NCI-H345 treated with DMSO at 0.1 percent for 48 hours (cell line): ENCODE measurements at regions not wholly inside any gene's neighbourhood (a gene's known extent, or its start where the extent isn't known, plus 50 kb on each side); places are given as distances from the start of the nearest gene placed in this dataset.

Source experiments
- DNase-seq: peaks from one replicate; lab custom pipeline; 2025; ENCODE audit not compliant: unreplicated experiment; lab: John Stamatoyannopoulos, UW

- peak; percentile 39 for DNase-seq
Measured at GRCh38 chr1:14094611-14095400, 394.8 kb downstream of the PRDM2 start.

DNA sequence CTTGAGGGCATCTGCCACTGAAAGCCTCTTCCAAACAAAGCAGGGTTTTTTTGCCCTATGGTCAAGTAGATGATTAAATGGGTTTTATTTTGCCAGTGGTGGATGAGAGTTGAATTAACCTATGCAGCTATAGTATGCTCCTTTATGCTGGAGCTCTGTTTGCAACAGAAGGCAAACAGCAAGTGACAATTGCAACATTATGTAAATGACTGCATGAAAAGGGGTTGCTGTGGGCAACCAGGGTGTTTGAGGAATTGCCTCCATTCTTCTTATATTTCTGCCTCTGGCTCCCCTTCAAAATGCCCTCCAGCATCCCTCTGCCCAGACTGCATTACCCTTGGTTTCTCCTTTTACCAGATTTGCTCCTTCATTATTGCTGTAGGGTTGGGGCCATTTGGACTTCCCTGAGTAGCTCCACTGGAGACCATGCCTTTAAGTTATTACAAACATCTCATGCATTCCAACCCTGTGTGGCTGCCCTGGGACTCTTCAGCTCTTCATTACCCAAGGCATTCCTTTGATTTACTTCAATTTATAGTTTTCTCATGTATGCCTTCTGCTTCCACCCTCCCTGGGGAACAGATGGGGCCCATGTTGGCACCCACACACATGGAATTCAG lies 398.4 kb downstream of the PRDM2 start:
- DNase-seq, result peak; percentile 4

GRCh38 chr1:14100444-14100843 lies 400.5 kb downstream of the PRDM2 start:
- DNase-seq, result no peak

GRCh38 chr1:14100919-14101318 lies 400.9 kb downstream of the PRDM2 start:
- DNase-seq, result no peak

DNA sequence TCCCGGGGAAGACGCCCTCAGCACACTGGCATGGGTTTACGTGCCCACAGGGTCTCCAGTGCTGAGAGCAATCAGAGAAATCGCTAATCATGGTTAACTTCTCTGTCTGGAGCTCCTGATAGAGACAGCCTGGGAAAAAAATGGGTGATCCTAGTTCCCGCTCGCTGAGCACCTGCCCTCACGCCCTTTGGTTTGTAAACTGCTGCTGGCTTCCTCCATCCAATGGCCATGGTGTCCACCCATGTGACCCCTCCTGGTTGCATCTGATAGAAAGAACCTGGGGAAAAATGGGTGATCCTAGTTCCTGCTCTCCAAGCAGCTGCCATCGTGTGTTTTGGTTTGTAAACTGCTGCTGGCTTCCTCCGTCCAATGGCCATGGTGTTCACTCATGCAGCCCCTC lies 402.2 kb downstream of the PRDM2 start:
- DNase-seq, result no peak

DNA sequence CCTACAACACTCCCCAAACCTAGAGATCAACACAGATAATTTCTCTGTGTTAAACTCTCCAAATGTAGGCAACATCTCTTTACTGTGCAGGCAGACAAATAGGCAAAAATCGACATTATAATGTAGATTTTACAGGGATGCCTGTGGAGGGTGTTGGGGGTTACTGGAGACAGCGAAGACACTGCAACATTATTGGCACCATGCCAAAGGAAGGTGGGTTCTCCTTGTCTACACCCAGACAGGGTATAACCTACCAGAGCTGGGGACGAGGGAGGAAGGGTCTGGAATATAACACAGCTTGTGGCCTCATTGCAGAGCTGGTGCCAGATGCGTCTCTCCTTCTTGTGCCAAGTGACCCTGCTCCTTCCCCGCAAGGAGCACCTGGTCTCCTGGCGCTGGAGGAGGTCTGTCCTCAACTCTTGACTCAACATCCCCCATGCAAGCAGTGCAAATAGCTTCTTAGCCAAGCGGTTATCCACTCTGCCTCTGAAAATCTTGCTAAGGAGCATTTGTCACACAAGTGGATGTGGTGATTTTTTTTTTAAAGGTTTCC lies 404.0 kb downstream of the PRDM2 start:
- DNase-seq, result no peak

DNA sequence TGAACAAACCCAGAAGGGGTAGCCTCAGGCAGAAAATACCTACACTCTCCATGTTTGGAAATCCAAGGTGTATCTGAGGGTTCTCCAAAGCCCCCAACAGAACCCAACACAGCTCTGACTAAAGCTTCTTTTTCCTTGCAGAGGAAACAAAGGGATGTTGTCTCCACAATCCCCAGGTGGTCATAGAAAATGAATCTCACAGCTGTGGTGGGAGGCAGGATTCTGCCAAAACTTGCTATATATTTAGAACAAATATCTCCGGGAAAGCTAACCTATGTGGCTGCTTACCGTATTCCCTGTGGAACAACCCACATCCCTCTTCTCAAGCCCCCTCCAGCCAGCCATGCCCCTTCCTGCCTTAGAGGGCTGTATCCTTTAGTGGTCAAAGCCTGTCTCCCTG lies 406.1 kb downstream of the PRDM2 start:
- no peak for DNase-seq

DNA sequence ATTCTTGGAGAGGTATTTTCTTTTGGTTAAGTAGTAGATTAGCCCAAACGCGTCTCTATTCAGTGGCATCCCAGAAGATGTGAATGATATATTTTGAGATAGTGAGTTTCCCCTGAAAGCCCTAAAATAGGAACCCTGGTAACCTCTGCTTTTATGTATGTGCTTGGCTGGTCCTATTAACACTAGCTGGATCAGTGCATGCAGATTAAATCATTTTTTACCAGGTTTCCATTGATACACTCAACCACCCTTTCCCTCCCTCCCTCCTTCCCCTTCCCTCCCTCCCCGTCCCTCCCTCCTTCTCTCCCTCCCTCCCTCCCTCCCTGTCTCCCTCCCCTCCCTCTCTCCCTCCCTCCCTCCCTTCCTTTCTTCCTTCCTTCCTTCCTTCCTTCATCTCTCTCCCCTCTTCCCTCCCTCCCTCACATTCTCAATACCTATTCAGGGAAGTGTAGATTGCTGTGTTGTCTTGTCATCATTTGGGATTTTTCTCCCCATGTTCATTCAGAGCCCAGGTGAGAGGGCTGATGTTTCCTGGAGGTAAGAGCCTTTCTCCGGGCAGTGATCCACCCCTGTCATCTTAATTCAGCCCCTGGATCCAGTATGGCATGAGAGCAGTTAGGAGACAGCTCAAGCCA lies 406.8 kb downstream of the PRDM2 start:
- no peak for DNase-seq

- peak; percentile 31 for DNase-seq
Measured at GRCh38 chr1:14108356-14109275, 408.6 kb downstream of the PRDM2 start.

DNA sequence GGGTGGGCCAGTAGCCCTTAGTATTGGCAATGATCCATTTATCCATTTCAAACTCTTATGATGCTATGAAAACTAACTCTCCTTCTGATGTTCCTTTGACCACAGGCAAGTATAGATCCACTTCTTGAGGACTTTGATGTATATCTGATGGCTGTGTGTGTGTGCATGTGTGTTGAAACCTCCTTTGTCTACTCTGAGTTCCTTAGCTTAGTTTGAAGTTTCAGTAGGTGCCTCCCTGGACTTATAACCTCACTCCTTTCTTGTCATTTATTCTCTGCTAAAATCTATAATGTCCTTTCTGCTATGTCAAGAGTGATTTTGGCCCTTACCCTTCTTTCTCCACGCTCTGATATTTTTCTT lies 409.3 kb downstream of the PRDM2 start:
- no peak for DNase-seq

DNA sequence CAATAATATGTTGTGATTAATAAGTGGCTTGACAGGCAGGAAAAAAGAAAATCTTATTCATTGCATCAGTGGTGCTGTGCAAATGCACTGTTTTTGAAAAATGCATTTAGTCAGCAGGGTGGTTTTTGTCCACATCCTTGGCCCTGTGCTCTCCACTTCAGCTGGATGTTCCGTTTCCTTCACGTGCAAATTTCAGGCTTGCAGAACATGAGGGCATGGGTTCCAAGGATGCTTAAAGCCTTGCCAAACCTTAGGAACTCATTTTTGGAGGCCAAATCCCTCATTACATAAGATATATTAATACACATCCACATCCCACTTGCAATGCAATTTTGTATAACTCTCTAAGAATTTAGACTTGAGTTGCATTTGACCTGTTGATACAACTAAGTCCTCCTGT lies 410.1 kb downstream of the PRDM2 start:
- DNase-seq, result no peak

- no peak for DNase-seq
Measured at GRCh38 chr1:14111121-14111520, 411.1 kb downstream of the PRDM2 start.

DNA sequence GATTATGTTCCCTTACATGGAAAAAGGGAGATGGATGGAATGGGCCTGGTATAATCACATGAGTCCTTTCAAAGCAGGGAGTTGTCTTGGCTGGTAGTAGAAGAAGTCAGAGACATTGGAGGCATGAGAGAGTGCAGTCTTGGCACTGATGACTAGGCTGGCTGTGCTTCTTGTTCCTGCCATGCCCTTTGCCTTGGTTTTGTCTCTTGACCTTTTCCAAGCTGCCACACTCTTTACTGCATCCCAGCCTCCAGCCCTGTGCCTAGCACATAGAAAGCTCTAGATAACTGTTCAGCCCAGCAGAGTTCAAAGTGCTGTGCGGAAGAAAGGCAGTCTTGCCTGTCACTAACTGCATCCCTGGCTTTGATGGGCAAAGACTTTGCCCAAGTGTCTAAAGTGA lies 412.6 kb downstream of the PRDM2 start:
- no peak for DNase-seq

DNA sequence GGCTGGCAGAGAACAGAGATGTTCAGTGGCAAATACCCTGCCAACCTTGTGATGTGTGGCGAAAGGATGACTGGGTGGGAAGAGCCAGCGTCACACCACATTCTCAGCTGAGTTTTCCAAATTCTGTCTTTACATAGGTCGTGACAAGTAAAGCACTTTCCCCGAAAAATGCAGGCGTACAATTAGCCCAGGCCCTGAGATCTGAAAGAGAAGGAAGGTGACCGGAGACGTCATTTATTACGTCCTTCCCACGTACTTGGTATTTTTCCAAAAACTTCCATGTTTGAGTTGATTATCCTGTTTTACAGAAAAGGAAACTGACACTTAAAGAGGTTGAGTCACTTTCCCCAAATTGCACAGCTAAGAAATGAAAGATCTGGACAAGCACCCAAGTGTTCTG lies 413.3 kb downstream of the PRDM2 start:
- DNase-seq, result no peak

DNA sequence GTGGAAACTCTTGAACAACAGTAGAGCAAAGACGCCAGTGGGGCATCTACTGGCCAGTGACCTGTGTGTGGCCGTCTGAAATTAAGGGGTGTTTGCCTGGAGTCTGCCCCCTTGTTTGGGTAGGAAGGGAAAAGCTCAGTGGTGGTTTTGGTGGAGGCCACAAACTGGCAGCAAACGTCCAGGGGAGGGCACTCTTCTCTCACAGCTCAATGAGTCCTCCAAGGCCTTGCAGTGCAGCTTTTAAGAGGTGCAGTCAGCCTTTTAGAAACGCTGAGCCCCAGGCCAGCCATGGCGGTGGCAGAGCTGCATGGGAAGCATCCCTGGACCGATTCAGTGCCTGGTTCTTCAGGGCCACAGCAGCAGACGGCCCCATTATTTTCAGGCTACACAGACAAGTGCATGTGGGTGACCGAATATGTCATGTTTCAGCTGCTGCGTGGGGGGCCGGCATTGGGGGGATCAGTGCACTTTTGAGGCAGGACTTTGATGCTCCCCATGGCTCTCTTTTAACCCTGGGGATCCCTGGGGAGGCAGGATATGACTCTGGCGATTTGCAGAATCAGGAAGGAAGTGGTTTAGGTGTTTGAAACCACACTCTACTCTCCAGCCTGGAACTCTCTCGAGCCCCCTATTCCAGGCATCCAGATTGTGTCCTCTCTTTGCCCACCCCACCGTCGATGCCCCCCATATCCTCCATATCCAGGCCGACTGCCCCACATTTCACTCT lies 414.0 kb downstream of the PRDM2 start:
- peak; percentile 32 for DNase-seq

DNA sequence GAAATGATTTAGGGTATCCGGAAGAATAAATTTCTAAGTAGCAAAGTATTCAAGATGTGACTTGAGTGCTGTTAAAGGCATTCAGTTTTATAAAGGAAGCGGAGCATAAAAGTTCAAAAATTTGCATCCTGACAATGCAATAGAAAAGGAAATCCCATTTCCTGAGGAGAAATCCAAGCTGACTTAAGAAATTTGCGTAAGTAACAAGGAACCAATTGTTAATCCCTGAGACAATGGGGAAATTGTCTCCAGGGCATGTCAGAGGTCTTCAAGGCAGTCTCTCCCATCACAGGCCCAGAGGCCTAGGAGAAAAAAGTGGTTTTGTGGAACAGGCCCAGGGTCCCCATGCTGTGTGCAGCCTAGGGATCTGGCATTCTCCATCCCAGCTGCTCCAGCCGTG lies 416.0 kb downstream of the PRDM2 start:
- no peak for DNase-seq

GRCh38 chr1:14117700-14118099 lies 417.7 kb downstream of the PRDM2 start:
- no peak for DNase-seq

GRCh38 chr1:14118691-14119485 lies 418.9 kb downstream of the PRDM2 start:
- DNase-seq, result no peak

DNA sequence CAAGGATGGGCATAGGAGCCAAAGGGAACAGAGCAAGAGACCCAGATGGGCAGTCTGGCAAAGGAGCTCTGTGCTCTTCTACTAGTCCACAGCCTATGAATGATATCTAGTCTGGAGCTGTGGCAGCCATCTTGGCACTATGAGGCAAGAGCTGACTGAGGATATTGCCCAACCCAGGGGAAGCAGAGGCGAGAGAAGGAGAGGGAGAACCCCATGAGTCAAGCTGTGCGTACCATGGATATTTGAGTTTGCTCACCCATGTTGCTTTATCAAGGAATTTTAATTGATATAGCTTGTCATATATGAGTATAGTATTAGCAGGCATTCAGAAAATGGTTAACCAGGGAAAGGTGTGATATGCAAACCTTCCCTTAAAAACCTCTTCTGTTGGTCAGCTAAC lies 420.9 kb downstream of the PRDM2 start:
- no peak for DNase-seq

DNA sequence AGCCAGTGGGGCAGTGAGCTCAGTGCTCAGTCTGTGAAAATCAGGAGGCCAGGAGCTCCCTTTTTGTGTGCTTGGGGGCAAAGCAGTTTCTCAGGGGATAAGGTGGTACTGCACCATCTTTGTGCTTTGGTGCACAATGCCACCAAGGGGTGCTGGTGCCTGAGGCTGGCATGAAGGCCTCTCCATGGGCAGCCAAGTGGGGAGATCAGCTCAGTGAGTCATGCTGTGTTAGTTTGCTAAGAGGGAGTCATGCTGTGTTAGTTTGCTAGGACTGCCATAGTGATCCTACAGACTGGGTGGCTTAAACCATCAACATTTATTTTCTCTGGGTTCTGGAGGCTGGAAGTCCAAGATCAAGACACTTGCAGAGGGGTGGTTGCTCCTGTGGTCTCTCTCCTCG lies 428.1 kb downstream of the PRDM2 start:
- DNase-seq, result no peak
